Fibroblast of mammary gland (primary cell): ENCODE measurements at regions not wholly inside any gene's neighbourhood (a gene's known extent, or its start where the extent isn't known, plus 50 kb on each side); places are given as distances from the start of the nearest gene placed in this dataset.

Source experiments
- DNase-seq: peaks from one replicate; pipeline ENCODE4 v3.0.0-alpha.2; 2010; ENCODE audit warnings: low read depth
- H3K4me3 ChIP-seq: 2 replicates; pipeline ENCODE4 v1.5.1; 2011; ENCODE audit warnings: low read depth, mild to moderate bottlenecking, low read length, moderate library complexity; ENCODE audit not compliant: control insufficient read depth
- TF ChIP-seq, protein P1 (sequence below): conservative IDR thresholded peaks from 2 replicates; pipeline ENCODE4 v1.5.1; 2011; ENCODE audit warnings: low read depth, low read length, inconsistent platforms; ENCODE audit not compliant: control insufficient read depth, insufficient read depth

DNA sequence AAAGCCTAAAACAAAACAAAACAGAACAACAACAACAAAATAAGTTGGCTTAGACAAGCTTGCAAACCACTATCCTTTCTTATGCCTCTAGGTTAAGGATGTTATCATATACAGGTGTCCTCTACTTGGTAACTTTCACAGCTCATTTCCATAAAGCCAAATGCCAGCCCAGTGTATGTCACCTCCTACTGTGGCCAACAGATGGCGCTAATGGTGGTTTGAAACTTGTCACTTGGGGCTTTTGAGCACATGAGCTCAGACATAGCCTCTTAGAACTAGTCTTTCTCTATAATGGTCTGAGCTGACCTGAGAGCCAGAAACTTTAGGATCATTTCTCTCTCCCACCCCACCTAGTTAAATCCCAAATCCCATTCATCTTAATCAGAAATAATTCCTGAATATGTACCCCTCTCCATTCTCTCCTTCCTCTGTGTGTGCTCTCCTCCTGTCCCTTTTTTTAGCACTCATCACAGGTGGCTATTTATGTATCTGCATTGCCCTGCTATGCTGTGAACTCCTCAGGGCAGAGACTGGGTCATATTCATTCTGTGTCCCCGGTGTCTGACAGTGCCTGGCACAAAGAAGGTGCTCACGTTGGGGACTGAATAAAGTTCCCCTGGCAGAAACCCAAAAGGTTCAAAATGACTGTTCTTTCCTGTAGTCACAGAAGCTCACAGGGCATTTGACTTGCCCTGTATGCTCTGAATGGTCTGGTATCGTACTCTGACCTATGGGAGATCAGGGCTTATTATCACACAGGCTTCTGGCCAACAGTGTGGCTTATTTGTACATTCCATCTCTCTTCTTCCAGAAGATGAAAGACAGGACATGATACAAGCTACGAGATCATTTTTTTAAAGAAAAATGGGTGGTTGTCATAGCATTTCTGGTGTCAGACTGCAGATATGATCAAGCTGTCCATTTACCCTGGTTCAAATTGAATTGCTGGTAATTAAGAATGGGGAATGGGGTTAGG, 319.3 kb upstream of the AZI2 start:
- TF ChIP-seq, protein P1, sequence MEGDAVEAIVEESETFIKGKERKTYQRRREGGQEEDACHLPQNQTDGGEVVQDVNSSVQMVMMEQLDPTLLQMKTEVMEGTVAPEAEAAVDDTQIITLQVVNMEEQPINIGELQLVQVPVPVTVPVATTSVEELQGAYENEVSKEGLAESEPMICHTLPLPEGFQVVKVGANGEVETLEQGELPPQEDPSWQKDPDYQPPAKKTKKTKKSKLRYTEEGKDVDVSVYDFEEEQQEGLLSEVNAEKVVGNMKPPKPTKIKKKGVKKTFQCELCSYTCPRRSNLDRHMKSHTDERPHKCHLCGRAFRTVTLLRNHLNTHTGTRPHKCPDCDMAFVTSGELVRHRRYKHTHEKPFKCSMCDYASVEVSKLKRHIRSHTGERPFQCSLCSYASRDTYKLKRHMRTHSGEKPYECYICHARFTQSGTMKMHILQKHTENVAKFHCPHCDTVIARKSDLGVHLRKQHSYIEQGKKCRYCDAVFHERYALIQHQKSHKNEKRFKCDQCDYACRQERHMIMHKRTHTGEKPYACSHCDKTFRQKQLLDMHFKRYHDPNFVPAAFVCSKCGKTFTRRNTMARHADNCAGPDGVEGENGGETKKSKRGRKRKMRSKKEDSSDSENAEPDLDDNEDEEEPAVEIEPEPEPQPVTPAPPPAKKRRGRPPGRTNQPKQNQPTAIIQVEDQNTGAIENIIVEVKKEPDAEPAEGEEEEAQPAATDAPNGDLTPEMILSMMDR = peak; percentile 86
- peak; percentile 66 for DNase-seq
- H3K4me3 ChIP-seq = no peak overlapping the region

DNA sequence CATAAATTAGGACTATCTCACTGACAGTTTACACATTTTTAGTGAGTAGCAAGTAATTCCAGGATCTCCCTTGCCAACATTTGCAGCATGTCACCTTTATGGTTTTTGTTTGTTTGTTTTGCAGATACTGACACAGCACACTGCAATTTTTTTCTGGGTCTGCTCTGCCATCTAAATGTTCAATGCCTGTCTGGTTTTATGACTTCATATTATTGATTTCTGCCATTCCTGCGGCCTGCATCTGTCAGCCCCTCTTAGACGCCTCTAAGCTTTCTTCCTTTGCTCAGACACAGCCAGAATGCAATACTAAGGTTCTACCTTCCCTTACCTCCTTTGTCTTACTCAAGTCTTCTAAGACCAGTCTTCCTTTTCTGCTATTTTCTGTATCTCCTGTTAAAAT, 321.2 kb upstream of the AZI2 start:
- DNase-seq = no peak
- no peak overlapping the region for H3K4me3 ChIP-seq
- TF ChIP-seq, protein P1 = no peak

DNA sequence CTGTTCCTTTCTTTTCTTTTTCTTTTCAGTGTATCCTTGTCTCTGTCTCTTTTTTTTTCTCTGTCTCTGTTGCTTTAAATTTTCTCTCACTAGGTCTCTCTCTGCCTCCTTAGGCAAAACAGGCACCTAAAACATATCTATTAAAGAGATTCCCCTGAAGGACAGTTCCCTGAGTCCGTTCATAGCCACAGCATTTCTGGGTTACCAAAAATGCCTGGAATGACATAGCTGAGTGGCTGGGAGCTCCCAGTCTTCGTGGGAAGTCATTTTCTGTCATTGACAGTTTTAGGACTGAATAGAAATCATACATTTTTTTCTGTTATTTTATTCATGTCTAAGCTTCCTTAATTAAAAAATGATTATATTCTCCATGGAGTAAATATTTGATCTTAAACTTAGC, 323.8 kb upstream of the AZI2 start:
- TF ChIP-seq, protein P1 = no peak

DNA sequence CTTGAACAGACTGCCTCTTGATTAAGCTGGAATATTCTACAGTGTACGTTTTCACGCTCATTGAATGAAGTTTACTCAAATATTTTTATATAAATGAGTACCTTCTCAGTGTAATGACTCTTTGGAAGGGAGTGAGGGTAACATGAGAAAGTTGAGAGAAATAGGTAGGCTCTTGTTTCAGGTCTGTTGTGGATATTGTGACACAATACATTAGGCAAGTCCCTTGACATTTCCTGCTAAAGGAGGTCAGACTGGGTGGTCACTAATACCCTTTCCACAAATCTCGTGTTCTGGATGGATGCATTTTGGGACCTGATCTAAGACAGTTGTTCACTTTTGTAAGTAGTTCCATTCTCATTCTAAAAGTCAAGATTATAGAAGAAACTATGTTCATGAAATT, 324.8 kb upstream of the AZI2 start:
- TF ChIP-seq, protein P1 = no peak
- DNase-seq = no peak
- H3K4me3 ChIP-seq = no peak overlapping the region

More for the DNA sequence above, 323.8 kb upstream of the AZI2 start:
- H3K4me3 ChIP-seq = no peak overlapping the region
- DNase-seq = no peak

DNA sequence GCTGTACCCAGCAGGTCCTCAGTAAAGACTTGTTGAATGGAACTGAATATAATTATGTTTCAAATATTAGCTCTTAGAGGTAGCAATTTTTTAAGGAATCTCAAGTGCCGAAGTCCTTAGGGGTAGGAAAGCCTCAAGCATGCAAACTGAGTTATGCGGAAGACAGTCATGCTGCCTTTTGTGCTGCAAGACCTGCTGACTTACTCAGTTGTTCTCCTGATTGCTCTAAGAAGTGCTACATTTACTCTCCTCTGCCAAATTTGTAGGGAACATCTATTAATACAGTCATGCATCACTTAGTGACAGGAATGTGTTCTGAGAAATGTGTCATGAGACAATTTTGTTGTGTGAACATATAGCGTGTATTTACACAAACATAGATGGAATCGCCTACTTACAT, 325.6 kb upstream of the AZI2 start:
- TF ChIP-seq, protein P1 = no peak
- no peak for DNase-seq
- no peak overlapping the region for H3K4me3 ChIP-seq

DNA sequence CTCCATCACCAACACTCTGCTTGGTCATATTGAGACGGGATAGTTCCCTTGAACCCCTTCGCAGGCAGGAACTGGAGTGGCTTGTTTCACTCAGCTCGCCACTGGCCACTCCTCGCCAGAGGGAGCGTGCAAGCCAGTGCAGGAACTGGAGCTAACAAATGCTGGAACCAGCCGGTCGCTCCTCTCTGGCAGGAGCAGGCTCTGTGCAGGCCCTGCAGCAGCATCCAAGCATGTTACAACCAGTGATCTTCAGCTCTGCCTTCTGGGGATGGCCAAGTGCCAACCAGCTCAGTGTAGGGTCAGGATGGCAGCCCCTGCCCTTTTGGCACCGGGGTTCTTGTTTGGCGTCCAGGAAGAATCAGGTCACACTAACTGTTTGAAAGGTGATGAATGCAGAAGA, 329.0 kb upstream of the AZI2 start:
- TF ChIP-seq, protein P1 = no peak
- no peak for DNase-seq
- H3K4me3 ChIP-seq = no peak overlapping the region

DNA sequence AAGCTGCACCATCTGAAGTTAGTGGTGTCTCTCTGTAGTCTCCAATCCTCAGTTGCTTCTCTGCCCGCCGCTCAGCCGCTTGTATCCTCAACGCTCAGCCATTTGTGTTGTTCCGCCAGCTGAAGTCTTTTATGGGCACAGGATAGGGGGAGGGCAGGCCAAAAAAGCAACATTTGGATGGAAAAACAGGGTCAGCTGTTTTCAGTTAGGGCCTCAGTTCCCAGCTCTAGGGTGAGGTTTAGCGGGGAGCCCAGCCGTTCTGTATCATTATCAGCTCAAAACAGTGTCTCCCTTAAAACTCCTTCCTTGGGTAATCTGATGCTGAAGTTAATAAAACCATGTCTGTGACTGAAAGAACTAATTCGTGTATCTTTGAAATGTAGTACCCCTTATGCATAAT, 329.5 kb upstream of the AZI2 start:
- no peak overlapping the region for H3K4me3 ChIP-seq
- no peak for DNase-seq
- TF ChIP-seq, protein P1 = no peak
